ENCODE measurements at regions not wholly inside any gene's neighbourhood (a gene's known extent, or its start where the extent isn't known, plus 50 kb on each side); places are given as distances from the start of the nearest gene placed in this dataset.

DNA sequence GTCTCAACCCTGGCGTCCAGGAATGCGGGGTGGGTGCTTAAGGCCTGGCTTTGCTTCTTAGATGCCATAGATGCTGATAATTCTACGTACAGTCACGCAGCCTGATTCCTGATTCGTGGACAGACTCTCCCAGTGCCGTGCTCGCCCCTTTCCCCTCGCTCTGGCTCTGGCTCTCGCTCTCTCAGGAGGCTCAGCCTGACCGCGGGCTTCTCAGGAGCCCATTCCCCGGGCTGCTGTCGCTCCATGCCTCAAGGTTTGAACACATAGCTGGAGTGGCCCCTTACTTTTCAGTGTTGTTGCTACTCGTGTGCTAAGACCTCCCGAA lies 59.2 kb upstream of the ZC4H2 start:
- TF ChIP-seq, protein P1, sequence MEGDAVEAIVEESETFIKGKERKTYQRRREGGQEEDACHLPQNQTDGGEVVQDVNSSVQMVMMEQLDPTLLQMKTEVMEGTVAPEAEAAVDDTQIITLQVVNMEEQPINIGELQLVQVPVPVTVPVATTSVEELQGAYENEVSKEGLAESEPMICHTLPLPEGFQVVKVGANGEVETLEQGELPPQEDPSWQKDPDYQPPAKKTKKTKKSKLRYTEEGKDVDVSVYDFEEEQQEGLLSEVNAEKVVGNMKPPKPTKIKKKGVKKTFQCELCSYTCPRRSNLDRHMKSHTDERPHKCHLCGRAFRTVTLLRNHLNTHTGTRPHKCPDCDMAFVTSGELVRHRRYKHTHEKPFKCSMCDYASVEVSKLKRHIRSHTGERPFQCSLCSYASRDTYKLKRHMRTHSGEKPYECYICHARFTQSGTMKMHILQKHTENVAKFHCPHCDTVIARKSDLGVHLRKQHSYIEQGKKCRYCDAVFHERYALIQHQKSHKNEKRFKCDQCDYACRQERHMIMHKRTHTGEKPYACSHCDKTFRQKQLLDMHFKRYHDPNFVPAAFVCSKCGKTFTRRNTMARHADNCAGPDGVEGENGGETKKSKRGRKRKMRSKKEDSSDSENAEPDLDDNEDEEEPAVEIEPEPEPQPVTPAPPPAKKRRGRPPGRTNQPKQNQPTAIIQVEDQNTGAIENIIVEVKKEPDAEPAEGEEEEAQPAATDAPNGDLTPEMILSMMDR (IDR thresholded peaks at IDR 0.05), result no peak
- TF ChIP-seq POLR2A (IDR thresholded peaks at IDR 0.05), result no peak

Data from lower leg skin (tissue), 3 donors.